HG02763 (cell line): ENCODE measurements at regions not wholly inside any gene's neighbourhood (a gene's known extent, or its start where the extent isn't known, plus 50 kb on each side); places are given as distances from the start of the nearest gene placed in this dataset.

Experiments used
- ATAC-seq: cut with Tn5 transposase; IDR thresholded peaks from one replicate; pipeline ENCODE4 v1.9.1; 2021; ENCODE audit warnings: mild to moderate bottlenecking, moderate library complexity; ENCODE audit not compliant: unreplicated experiment

DNA sequence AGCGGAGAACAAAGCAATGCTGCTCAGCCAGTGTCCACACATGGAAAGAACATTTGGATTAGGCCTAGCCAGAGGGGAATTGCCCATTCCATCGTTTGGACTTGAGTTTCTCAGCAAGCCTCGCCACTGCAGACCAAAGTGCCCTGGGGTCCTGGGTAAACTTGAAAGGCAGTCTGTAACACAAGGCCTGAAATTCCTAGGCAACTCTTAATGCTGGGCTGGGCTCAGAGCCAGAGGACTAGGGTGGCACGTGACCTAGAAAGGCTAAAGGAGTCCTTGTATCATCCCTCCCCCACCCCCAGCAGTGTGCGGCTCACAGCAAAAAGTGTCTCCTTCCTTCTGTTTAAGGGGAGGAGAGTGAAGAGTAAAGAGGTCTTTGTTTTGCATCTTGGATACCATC lies 210.4 kb upstream of the ARX start:
- no peak for ATAC-seq

DNA sequence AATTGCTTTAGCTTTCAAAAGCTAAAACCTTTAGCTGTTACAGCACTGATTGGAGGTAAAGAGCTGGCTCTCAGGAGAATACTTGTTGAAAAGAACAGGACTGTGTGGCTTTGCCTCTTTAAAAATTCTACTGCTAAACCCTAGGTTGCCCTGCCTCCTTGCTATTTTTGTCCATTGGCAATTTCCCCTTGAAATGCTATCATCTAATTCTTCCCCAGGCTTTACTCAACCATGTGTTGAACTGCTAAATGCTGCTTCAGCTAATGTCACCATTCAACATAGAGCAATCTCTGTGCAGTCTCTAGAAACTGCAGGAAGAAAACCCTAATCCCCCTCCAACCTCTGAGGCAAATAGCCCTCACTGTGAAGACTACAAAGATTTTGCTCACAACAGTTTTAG lies 203.7 kb upstream of the ARX start:
- no peak for ATAC-seq

DNA sequence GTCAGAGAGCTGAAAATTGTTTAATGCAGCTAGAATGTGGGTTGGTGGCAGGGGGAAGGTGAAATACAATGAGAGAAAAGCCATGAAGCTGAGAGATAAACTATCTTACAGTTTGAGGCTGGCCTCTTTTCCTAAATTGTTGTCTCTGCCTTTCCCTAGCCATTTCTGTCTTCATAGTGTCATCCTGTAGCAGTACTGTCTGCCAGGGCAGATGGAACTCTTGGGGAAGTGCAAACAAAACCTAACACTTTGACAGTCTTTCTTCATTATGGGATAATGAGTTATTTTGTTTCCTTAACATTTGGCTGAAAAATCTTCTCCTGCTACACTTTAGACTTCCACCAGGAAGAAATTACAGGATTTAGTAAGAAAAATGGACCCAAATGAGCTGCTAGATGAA lies 197.8 kb upstream of the ARX start:
- ATAC-seq = no peak

DNA sequence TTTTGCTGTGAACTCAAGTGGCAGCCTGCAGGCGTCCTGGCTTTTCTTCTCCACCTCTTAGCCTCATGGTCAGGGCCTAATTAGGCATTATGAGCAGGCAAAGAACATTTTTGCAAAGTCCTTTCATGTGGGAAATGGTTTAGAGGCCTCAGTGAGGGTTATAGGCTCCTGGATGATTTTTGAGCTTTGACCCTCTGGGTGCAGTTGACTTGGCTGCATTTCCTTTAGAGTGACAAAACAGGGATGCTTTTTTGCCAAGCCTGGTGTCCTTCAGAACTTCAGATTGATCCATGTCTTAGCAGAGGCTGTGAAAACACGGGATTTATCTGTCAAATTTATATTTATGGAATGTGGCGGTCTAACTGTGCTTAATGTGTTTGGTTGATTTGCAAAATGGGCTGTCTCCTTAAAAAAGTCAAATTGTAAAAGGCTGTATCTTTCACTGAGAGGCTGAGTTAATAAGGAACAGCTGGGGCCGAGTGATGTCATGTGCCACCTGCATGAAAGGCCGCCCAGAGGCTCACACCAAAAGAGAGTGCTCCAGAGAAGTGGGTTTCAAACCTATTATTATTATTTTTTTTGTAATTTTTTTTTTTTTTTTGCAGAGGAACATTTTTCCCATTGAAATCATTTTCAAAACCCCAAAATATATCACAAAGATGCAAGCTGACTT lies 192.2 kb upstream of the ARX start:
- ATAC-seq = no peak

DNA sequence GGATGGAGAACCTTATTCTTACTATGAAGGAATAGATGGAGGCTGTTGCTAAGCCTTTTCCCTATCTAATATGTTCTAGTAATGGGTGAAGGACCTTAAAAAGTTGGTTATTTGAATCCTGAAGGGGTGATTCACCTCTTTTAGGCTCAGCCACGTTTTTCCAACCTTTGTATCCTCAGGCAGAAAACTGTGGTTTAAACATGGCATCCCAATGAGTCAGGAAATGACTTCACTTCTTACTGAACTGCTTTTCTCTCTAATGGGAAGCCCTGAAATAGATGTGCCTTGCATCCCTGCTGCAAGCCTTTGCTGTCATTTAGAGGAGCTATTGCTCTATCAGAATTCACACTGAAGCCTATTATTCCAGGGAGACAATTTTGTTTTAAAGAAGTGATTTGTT lies 191.0 kb upstream of the ARX start:
- no peak for ATAC-seq

DNA sequence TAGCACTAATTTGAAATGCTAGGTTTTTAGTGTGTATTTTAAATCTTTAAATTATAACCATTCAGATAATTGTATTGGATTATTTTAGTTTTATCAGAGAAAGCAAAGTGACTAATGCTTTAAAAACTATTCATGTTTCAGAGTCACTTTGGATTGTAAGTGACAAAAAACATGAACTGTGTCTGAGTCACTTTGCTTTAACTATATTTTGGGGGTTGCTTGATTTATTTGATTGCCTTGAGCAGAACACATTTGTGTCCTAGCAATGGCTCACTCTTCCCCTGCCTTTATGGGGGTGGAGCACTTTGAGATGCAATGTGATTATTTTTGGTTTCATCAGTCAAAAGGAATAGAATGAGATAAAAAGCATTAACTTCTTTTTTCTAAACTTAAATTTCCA lies 188.4 kb upstream of the ARX start:
- no peak for ATAC-seq

DNA sequence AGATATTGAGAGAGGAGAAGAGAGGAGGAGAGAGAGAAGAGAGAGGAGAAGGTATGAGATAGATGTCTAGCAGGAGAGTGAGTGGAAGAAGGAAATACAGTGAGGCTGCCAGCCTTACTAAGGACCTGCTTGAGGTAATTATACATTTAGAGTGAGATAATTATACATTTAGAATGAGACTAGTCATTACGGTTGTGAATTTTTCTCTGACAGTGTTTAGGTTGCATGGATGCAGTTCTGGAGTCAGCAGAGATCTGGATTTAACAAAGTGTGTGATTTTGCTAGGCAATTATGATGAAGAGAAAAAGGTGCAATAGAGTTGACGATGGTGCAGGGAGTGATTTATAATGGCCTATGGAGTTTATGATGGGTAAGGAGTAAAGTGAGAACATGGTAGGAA lies 187.1 kb upstream of the ARX start:
- no peak for ATAC-seq

DNA sequence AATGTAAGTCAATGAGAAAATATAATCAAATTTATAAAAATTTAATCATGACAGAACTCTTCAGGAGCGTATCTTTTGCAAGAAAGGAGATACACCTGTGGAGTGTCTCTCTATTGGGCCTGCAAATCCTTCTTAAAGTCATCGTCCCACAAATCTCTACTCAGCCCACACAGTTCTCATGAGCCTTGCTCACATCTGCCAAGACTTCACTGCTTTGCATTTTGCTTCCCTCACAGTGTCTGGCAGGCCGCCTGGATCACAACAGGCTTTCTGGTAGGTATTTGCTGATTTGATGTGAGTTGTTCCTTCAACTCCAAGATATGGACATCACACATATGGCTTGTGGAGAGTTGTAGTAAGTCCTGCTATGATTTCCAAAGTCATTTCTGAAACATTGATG lies 183.1 kb upstream of the ARX start:
- ATAC-seq = no peak

DNA sequence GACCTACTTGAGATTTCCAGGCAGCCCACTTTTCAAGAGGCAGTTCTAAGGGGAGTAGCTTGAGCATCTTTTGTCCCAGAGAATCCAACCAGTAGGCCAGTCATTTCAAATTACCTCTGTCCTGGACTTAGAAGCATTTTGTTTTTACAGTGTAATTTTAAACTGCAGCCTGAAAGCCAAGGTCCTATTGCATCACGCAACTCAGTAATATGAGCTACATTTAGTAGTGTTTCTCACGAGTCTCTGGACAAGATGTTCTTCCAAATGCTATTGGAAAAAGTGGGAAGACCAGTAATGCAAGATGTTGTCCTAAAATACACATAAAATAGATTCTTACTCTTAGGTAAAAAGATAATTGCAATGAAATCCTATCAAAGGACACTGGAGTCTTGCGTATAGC lies 182.5 kb upstream of the ARX start:
- ATAC-seq = no peak

DNA sequence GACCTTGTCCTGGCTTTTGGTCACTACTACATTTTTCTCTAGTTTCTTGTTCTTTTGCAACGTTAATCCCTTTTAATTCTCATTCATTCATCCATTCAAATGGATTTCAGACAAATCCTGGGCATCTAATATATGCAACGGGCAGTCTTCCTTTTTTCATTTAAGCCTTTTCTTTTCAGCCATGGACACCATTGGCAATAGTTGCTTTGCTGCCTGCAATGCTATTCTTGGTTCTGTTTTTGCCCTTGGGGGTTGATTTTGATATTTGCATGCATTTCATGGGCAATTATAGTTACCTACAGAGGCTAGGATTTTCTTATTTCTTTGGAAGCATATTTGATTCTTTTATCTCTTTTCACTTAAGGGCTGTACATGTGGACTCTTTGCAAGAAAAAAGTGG lies 180.5 kb upstream of the ARX start:
- ATAC-seq = no peak

DNA sequence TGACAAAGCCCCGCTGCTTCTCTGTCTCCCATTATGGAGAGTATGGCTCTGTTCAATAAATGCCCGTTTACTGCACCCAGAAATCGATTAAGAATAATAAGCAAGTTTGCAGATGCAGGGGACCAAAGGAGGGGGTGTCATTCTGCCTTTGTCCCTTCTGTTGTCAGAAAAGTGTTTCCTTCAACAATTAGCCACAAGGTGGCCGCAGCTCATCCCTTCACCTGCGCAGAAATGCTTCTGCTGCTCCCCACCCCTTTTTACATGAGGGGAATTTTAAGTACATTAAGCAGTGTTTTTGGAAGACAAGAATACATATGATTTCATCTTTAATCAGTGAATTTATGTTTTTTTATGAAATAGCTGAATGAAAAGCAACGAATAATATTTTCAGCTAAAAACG lies 175.6 kb upstream of the ARX start:
- ATAC-seq = no peak

DNA sequence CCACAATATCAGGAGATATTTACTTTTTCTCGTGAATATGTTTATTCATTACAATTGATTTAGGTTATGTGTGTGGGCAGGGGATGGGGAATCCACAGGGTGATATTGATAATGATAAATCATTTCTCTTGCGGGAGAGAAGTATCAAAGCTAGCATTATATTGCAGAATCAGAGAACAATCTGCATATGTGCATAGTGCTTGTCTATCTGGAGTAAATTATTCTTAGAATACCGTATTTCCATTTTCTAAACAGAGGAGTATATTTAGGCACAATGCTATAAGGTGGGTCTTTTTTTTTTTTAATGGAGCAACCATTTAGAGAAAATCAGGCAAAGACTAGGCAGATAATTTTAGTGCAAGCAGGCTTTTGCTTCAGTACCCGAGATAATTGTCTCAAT lies 166.0 kb upstream of the ARX start:
- ATAC-seq = no peak

DNA sequence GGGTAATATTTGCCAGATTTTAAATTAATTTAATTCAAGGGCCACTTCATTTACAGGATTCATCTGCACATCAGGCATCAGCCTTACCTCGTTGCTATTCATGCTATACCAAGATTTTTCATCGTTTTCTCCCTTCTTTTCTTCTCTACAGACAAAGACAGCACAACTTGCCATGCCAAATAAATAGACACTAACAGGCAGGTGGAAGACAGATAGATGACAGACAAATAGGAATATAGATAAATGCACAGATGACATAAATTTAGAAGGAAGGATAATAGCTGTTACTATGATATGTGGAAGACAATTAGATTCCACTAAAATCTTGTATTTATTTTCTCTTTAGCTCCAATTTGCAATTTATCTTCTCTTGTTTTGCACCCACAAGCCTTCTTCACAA lies 164.5 kb upstream of the ARX start:
- ATAC-seq = no peak

DNA sequence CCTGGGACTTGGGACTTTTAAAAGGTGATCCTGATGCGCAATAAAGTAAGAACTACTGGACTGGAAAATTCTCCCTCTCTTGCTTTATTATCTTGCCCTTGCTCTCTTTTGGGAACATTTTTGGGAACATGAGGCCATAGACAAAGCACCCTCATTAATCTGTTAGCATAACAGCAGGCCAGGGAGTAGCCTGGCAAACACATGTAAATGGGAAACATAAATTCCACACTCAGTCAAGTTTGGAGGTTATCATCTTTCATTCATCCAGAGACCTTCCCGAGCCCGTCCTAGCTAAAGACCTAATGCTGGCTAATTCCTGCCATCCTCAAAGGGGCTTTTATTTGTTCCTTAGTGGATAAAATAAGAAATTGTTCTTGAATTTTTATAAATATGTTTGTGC lies 162.8 kb upstream of the ARX start:
- ATAC-seq = no peak

DNA sequence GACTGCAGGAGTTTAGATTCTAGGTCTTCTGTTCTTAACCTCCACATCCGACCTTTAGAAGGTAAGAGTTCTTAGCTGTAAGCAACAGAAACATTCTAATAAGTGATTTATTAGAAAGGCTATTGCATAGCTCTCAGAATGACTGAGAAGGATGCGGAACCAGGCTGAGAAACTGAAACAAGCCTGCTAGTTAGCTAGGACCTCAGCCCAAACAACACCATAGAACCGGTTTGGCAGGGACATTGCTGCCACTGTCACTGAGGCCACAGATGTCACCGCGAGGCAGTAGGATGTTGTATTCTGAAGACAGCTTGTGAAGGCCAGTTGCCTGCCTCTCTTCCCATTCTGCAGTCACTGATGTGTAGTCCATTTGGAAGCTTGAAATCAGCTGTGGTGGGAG lies 160.0 kb upstream of the ARX start:
- peak; percentile 54 for ATAC-seq

DNA sequence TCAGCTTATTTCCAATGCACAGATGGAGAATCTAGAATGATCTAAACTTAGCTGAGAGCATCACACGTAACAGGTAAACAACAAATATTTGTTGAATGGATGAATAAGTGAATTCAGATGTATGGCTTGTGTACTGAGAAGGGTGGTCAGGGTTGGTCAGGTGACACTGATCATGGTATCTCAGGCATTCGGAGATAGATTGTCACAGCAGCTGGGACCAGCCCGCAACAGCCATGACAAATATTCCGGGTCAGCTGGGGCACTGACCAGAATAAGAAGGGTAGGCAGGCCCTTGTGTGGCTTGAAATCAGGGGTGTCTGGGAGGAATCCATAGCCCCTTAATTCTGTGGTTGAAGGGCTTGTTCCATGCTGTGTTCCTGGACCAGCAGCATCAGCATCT lies 159.4 kb upstream of the ARX start:
- no peak for ATAC-seq

DNA sequence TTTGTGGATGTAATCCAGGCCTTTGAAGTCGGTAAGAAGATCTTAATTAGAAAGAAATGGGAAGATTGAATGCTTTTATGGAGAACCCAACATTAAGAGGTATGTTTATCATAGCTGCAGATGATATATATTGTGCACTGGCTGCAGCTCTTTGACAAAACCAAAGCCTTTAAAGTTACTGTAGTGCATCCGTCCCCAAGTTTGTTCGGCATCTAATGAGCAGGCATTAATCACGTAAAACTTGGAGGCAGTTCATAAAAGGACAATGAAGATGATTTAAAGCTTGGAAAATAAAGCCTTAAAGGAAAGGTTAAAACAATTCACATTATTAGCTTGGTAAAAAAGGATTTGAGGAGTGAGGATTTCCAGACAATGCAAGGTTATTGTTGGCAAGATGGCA lies 150.8 kb upstream of the ARX start:
- ATAC-seq = no peak

DNA sequence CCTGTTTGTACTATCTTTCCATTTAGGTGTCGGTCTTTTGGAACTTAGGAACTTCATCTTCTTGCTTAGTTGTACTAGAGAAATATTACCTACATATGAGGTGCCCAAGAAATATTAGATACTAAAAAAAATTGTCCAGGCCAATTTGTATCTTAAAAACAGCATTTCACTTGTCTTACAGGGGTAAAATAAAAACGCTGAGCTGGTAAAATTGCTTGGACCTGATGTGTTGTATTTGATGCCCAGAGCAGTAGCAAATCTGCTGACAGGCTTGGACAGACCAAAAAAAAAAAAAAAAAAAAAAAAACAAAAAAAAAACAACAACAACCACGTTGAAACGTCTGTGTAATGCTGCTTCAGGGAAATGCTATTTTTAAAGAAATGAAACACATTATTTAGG lies 150.4 kb upstream of the ARX start:
- ATAC-seq = no peak

DNA sequence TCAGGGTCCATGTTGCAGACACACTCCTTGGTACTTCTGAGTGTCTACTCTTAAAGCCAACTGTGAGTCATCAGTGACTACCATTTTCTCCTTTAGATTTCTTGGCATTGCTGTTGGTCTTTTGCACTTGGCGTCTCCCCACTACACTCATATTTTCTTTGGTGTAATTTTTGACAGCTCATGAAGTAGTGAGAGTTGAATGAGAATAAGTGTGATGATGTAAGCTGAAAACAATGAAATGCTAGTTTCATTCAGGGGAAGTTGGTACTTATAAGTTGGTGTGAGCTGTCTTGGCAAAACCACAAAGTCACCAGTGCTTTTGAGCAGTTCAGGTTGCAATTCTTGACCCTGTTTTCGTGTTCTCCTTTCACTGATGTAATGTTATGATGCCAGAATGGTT lies 142.9 kb upstream of the ARX start:
- no peak for ATAC-seq

DNA sequence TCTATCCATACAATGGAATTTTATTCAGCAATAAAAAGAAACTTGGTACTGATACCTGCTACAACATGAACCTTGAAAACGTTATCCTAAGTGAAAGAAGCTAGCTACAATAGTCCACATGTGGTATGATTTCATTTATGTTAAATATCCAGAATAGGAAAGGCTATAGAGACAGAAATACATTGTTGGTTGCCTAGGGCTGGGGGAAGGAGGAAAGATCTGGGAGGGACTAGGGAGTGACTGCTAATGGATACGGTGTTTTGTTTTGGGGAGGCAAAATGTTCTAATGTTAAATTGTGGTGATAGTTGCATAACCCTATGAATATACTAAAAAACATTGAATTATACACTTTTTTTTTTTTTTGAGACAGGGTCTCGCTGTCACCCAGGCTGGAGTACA lies 141.1 kb upstream of the ARX start:
- ATAC-seq = no peak

DNA sequence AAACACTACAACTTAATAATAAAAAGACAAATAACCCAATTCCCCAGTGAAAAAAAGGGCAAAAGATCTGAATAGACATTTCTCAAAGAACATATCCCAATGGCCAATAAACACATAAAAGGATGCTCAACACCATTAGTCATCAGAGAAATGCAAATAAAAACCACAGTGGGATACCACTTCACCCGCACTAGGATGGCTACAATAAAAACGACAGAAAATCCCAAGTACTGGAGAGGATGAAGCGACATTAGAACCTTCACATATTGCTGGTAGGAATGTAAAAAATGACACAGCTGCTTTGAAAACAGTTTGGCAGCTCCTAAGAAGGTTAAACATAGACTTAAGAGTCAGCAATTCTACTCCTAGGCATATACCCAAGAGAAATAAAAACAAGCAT lies 140.6 kb upstream of the ARX start:
- no peak for ATAC-seq

DNA sequence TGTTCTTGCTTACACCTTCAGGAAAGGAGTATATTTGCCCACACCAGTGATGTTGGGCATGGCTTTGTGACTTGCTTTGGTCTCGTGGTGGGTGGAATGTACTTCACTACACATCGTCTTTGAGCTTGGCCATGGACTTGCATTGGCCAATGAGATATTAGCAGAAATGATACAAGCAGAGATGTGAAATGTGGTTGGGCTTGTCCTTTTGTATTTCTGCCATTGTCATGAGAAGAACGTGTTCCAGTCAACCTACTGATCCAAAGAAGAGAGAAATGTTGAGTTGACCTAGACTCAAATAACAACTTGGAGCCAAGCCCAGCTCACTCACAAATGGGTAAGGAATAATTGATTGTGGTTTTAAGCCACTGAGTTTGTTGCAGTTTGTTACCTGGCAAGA lies 138.4 kb upstream of the ARX start:
- ATAC-seq = no peak

DNA sequence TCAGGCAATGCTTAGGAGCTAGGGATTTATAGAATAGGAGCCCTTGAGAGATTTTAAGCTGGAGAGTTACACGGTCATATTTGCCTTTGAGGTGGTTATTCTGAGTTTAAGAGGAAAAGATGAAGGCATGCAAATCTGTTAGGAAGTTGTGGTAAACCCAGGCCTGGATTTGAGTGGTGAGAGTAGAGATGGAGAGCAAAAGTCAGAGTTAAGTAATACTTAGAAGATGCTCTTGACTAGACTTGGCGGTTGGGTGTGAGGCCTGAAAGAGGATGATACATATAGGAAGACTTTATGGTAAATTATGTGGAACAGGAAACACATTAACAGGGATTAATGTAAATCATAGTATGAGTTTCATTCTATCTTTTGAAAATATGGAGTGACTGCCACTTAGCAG lies 136.0 kb upstream of the ARX start:
- no peak for ATAC-seq
